ENCODE measurements at regions not wholly inside any gene's neighbourhood (a gene's known extent, or its start where the extent isn't known, plus 50 kb on each side); places are given as distances from the start of the nearest gene placed in this dataset.
"Not testable (repeated sequence)": the region's sequence is repeated elsewhere in the genome, so short reads cannot be mapped to it uniquely, and the experiment has no call there.

GRCh38 chr6:164690702-164691500 lies 618.5 kb downstream of the C6orf118 start:
- DNase-seq: no peak

- DNase-seq: no peak
Measured at GRCh38 chr6:164690241-164690640, 619.2 kb downstream of the C6orf118 start.

GRCh38 chr6:164665328-164665727 lies 644.1 kb downstream of the C6orf118 start:
- no peak for DNase-seq

GRCh38 chr6:164663634-164664033 lies 645.8 kb downstream of the C6orf118 start:
- no peak for DNase-seq

- no peak for DNase-seq
Measured at GRCh38 chr6:164661716-164662115, 647.7 kb downstream of the C6orf118 start.

- no peak for DNase-seq
Measured at GRCh38 chr6:164660781-164661180, 648.6 kb downstream of the C6orf118 start.

- DNase-seq: no peak
Measured at GRCh38 chr6:164640956-164641355, 668.4 kb downstream of the C6orf118 start.

GRCh38 chr6:164628302-164628931 lies 681.0 kb downstream of the C6orf118 start:
- no peak for DNase-seq

- no peak for DNase-seq
Measured at GRCh38 chr6:164616917-164617524, 692.4 kb downstream of the C6orf118 start.

- DNase-seq: no peak
Measured at GRCh38 chr6:164612751-164613150, 696.7 kb downstream of the C6orf118 start.

- not testable (repeated sequence) for DNase-seq
Measured at GRCh38 chr6:164610859-164611258, 698.5 kb downstream of the C6orf118 start.

- DNase-seq: not testable (repeated sequence)
Measured at GRCh38 chr6:164602415-164602814, 707.0 kb downstream of the C6orf118 start.

- no peak for DNase-seq
Measured at GRCh38 chr6:164581563-164581962, 727.8 kb downstream of the C6orf118 start.

GRCh38 chr6:164579035-164579434 lies 730.4 kb downstream of the C6orf118 start:
- DNase-seq: no peak

GRCh38 chr6:164578616-164579015 lies 730.8 kb downstream of the C6orf118 start:
- no peak for DNase-seq

GRCh38 chr6:164570801-164571200 lies 738.6 kb downstream of the C6orf118 start:
- no peak for DNase-seq

- no peak for DNase-seq
Measured at GRCh38 chr6:164569509-164569908, 739.9 kb downstream of the C6orf118 start.

- no peak for DNase-seq
Measured at GRCh38 chr6:164563924-164564323, 745.5 kb downstream of the C6orf118 start.

- DNase-seq: no peak
Measured at GRCh38 chr6:164561656-164562055, 747.7 kb downstream of the C6orf118 start.

GRCh38 chr6:164554700-164555476 lies 754.5 kb downstream of the C6orf118 start:
- no peak for DNase-seq

GRCh38 chr6:164554226-164554625 lies 755.2 kb downstream of the C6orf118 start:
- DNase-seq: no peak

GRCh38 chr6:164551706-164552105 lies 757.7 kb downstream of the C6orf118 start:
- no peak for DNase-seq

GRCh38 chr6:164547076-164547475 lies 762.3 kb downstream of the C6orf118 start:
- DNase-seq: no peak

Measured in hematopoietic multipotent progenitor cell treated with erythropoietin and hydrocortisone succinate and interleukin-3 and kit ligand, for 8 days (in vitro differentiated cells).